ENCODE measurements at regions not wholly inside any gene's neighbourhood (a gene's known extent, or its start where the extent isn't known, plus 50 kb on each side); places are given as distances from the start of the nearest gene placed in this dataset.

DNA sequence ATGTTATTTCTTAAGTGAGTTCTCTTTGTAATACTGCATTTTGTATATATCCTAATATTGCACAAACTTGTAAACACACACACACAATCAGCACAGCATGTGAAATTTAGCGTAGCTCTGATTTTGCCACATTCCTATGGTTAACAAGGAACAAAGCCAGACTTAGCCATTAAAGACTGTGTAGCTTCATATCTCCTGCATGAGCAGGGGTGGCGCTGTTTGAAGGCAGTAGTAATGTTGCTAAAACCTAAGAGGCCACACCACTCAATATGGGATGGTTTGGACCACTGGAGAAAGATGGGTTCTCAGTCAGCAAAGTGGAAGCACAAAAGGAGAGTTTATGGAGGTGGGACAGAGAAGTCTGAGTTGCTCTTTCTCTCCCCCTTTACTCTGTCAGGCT is 61.1 kb upstream of the RND3 start:
- TF ChIP-seq, protein P1, sequence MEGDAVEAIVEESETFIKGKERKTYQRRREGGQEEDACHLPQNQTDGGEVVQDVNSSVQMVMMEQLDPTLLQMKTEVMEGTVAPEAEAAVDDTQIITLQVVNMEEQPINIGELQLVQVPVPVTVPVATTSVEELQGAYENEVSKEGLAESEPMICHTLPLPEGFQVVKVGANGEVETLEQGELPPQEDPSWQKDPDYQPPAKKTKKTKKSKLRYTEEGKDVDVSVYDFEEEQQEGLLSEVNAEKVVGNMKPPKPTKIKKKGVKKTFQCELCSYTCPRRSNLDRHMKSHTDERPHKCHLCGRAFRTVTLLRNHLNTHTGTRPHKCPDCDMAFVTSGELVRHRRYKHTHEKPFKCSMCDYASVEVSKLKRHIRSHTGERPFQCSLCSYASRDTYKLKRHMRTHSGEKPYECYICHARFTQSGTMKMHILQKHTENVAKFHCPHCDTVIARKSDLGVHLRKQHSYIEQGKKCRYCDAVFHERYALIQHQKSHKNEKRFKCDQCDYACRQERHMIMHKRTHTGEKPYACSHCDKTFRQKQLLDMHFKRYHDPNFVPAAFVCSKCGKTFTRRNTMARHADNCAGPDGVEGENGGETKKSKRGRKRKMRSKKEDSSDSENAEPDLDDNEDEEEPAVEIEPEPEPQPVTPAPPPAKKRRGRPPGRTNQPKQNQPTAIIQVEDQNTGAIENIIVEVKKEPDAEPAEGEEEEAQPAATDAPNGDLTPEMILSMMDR (IDR thresholded peaks at IDR 0.05) = no peak
- TF ChIP-seq EP300 (IDR thresholded peaks at IDR 0.05) (no peak), POLR2A (IDR thresholded peaks at IDR 0.05; ENCODE audit: low read depth) (no peak)

Data from esophagus muscularis mucosa (tissue), 4 donors.